Activated T-helper 17 cell treated with anti-CD3 and anti-CD28 coated beads, Interleukin-2, amount 50 U/mL, for 72 hours (primary cell): ENCODE measurements at regions not wholly inside any gene's neighbourhood (a gene's known extent, or its start where the extent isn't known, plus 50 kb on each side); places are given as distances from the start of the nearest gene placed in this dataset.
"Not testable (repeated sequence)": the region's sequence is repeated elsewhere in the genome, so short reads cannot be mapped to it uniquely, and the experiment has no call there.

Source experiments
- ATAC-seq: fragments of 150-1000 bp; cut with Tn5 transposase; replicated peaks from 2 replicates; pipeline ENCODE4 v1.10.0; 2021; ENCODE audit warnings: mild to moderate bottlenecking, moderate library complexity
- H3K27ac Mint-ChIP-seq: one replicate; pipeline ENCODE4 v1.8.0; 2022; ENCODE audit warnings: mixed read lengths
- H3K27me3 Mint-ChIP-seq: one replicate; pipeline ENCODE4 v1.8.0; 2022; ENCODE audit warnings: mixed read lengths
- H3K36me3 Mint-ChIP-seq: one replicate; pipeline ENCODE4 v1.8.0; 2022; ENCODE audit warnings: low read depth, mild to moderate bottlenecking, mixed read lengths
- H3K4me1 Mint-ChIP-seq: one replicate; pipeline ENCODE4 v1.8.0; 2022; ENCODE audit warnings: mixed read lengths
- H3K4me3 Mint-ChIP-seq: one replicate; pipeline ENCODE4 v1.8.0; 2022; ENCODE audit warnings: mild to moderate bottlenecking, mixed read lengths
- H3K9me3 Mint-ChIP-seq: one replicate; pipeline ENCODE4 v1.8.0; 2022; ENCODE audit warnings: mixed read lengths

GRCh38 chr16:51987519-51987918 is 559.4 kb downstream of the TOX3 start:
- no peak overlapping the region for H3K4me3 Mint-ChIP-seq
- ATAC-seq, result no peak

GRCh38 chr16:51986717-51987116 is 560.2 kb downstream of the TOX3 start:
- Mint-ChIP-seq H3K27ac (no peak overlapping the region), H3K9me3 (peaks cover 20% of the 10 kb centered on the region), H3K36me3 (no peaks in the 10 kb centered on the region), H3K4me3 (no peak overlapping the region), H3K4me1 (no peaks in the 10 kb centered on the region), H3K27me3 (no peaks in the 10 kb centered on the region)
- no peak for ATAC-seq

More at GRCh38 chr16:51987519-51987918, 559.4 kb downstream of the TOX3 start:
- no peak overlapping the region for H3K27ac Mint-ChIP-seq
- H3K9me3 Mint-ChIP-seq, result peaks cover 28% of the 10 kb centered on the region
- no peaks in the 10 kb centered on the region for H3K27me3 Mint-ChIP-seq
- no peaks in the 10 kb centered on the region for H3K4me1 Mint-ChIP-seq
- H3K36me3 Mint-ChIP-seq, result no peaks in the 10 kb centered on the region

GRCh38 chr16:51986301-51986700 is 560.6 kb downstream of the TOX3 start:
- Mint-ChIP-seq H3K27me3 (no peaks in the 10 kb centered on the region), H3K4me1 (no peaks in the 10 kb centered on the region), H3K9me3 (peaks cover 20% of the 10 kb centered on the region), H3K27ac (no peak overlapping the region), H3K4me3 (no peak overlapping the region), H3K36me3 (no peaks in the 10 kb centered on the region)
- ATAC-seq, result no peak

GRCh38 chr16:51985126-51985525 is 561.8 kb downstream of the TOX3 start:
- Mint-ChIP-seq H3K4me3 (no peak overlapping the region), H3K27ac (no peak overlapping the region), H3K4me1 (no peaks in the 10 kb centered on the region), H3K9me3 (peaks cover 14% of the 10 kb centered on the region), H3K36me3 (no peaks in the 10 kb centered on the region), H3K27me3 (no peaks in the 10 kb centered on the region)
- no peak for ATAC-seq

- no peak for ATAC-seq
- Mint-ChIP-seq H3K27me3 (no peaks in the 10 kb centered on the region), H3K27ac (no peak overlapping the region), H3K9me3 (peaks cover 14% of the 10 kb centered on the region), H3K4me1 (no peaks in the 10 kb centered on the region), H3K4me3 (no peak overlapping the region), H3K36me3 (no peaks in the 10 kb centered on the region)
Measured at GRCh38 chr16:51984395-51984794, 562.5 kb downstream of the TOX3 start.

- Mint-ChIP-seq H3K4me3 (no peak overlapping the region), H3K9me3 (peaks cover 17% of the 10 kb centered on the region), H3K27ac (no peak overlapping the region), H3K36me3 (no peaks in the 10 kb centered on the region), H3K4me1 (no peaks in the 10 kb centered on the region), H3K27me3 (no peaks in the 10 kb centered on the region)
- no peak for ATAC-seq
Measured at GRCh38 chr16:51982715-51983680, 563.9 kb downstream of the TOX3 start.

GRCh38 chr16:51981725-51982124 is 565.2 kb downstream of the TOX3 start:
- H3K4me3 Mint-ChIP-seq, result no peak overlapping the region
- H3K27ac Mint-ChIP-seq, result no peak overlapping the region
- no peaks in the 10 kb centered on the region for H3K4me1 Mint-ChIP-seq
- ATAC-seq, result no peak
- no peaks in the 10 kb centered on the region for H3K27me3 Mint-ChIP-seq
- H3K9me3 Mint-ChIP-seq, result peaks cover 10% of the 10 kb centered on the region
- no peaks in the 10 kb centered on the region for H3K36me3 Mint-ChIP-seq

- H3K4me3 Mint-ChIP-seq, H3K36me3 Mint-ChIP-seq, H3K4me1 Mint-ChIP-seq, ATAC-seq, H3K27ac Mint-ChIP-seq, H3K27me3 Mint-ChIP-seq, H3K9me3 Mint-ChIP-seq: not testable (repeated sequence)
Measured at GRCh38 chr16:51977506-51977905, 569.4 kb downstream of the TOX3 start.

- no peaks in the 10 kb centered on the region for H3K9me3 Mint-ChIP-seq
Measured at GRCh38 chr16:51971184-51971583, 575.8 kb downstream of the TOX3 start.

GRCh38 chr16:51968749-51969148 is 578.2 kb downstream of the TOX3 start:
- H3K4me3 Mint-ChIP-seq, result no peak overlapping the region
- peaks cover 7% of the 10 kb centered on the region for H3K9me3 Mint-ChIP-seq
- no peaks in the 10 kb centered on the region for H3K27me3 Mint-ChIP-seq
- no peaks in the 10 kb centered on the region for H3K4me1 Mint-ChIP-seq
- ATAC-seq, result no peak
- no peak overlapping the region for H3K27ac Mint-ChIP-seq
- H3K36me3 Mint-ChIP-seq, result no peaks in the 10 kb centered on the region

More at GRCh38 chr16:51971184-51971583, 575.8 kb downstream of the TOX3 start:
- H3K27ac Mint-ChIP-seq, result no peak overlapping the region
- H3K4me3 Mint-ChIP-seq, result no peak overlapping the region
- H3K27me3 Mint-ChIP-seq, result no peaks in the 10 kb centered on the region
- no peaks in the 10 kb centered on the region for H3K4me1 Mint-ChIP-seq
- H3K36me3 Mint-ChIP-seq, result no peaks in the 10 kb centered on the region
- ATAC-seq, result no peak

GRCh38 chr16:51967646-51968045 is 579.3 kb downstream of the TOX3 start:
- Mint-ChIP-seq H3K27me3 (no peaks in the 10 kb centered on the region), H3K4me1 (no peaks in the 10 kb centered on the region), H3K36me3 (no peaks in the 10 kb centered on the region), H3K4me3 (no peak overlapping the region), H3K27ac (no peak overlapping the region), H3K9me3 (peaks cover 7% of the 10 kb centered on the region)
- ATAC-seq, result no peak

GRCh38 chr16:51960931-51961330 is 586.0 kb downstream of the TOX3 start:
- no peaks in the 10 kb centered on the region for H3K4me1 Mint-ChIP-seq
- H3K27me3 Mint-ChIP-seq, result no peaks in the 10 kb centered on the region
- no peaks in the 10 kb centered on the region for H3K36me3 Mint-ChIP-seq
- no peak overlapping the region for H3K27ac Mint-ChIP-seq
- H3K9me3 Mint-ChIP-seq, result peaks cover 7% of the 10 kb centered on the region
- H3K4me3 Mint-ChIP-seq, result no peak overlapping the region
- ATAC-seq, result no peak

GRCh38 chr16:51953286-51953985 is 593.5 kb downstream of the TOX3 start:
- no peak overlapping the region for H3K27ac Mint-ChIP-seq
- H3K9me3 Mint-ChIP-seq, result no peaks in the 10 kb centered on the region
- H3K36me3 Mint-ChIP-seq, result no peaks in the 10 kb centered on the region
- no peaks in the 10 kb centered on the region for H3K27me3 Mint-ChIP-seq
- H3K4me3 Mint-ChIP-seq, result no peak overlapping the region
- H3K4me1 Mint-ChIP-seq, result no peaks in the 10 kb centered on the region
- no peak for ATAC-seq

- H3K4me3 Mint-ChIP-seq, result no peak overlapping the region
- H3K9me3 Mint-ChIP-seq, result no peaks in the 10 kb centered on the region
- H3K27me3 Mint-ChIP-seq, result no peaks in the 10 kb centered on the region
- ATAC-seq, result no peak
- no peak overlapping the region for H3K27ac Mint-ChIP-seq
- no peaks in the 10 kb centered on the region for H3K36me3 Mint-ChIP-seq
- no peaks in the 10 kb centered on the region for H3K4me1 Mint-ChIP-seq
Measured at GRCh38 chr16:51952500-51952899, 594.4 kb downstream of the TOX3 start.
